ENCODE measurements at regions not wholly inside any gene's neighbourhood (a gene's known extent, or its start where the extent isn't known, plus 50 kb on each side); places are given as distances from the start of the nearest gene placed in this dataset.

DNA sequence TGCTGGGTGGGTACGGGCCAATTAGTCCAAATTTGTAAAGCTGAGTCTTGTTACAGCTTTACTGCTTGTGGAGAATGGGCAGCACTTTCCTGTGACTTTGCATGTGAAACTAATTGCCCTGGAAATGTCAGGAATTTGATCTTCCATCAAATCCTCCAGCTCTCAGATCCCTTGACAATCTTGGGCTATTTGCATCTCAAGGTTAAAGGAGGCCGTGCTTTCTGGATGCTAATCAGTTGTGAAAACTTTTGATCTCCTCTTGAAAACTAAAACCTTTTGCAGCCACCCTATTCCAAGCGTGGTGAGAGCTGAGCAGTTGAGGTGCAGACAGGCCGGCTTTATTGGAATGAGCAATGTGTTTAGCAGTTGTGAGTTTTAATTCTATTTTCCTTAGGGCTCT, 68.0 kb upstream of the CLINT1 start:
- TF ChIP-seq, protein P1, sequence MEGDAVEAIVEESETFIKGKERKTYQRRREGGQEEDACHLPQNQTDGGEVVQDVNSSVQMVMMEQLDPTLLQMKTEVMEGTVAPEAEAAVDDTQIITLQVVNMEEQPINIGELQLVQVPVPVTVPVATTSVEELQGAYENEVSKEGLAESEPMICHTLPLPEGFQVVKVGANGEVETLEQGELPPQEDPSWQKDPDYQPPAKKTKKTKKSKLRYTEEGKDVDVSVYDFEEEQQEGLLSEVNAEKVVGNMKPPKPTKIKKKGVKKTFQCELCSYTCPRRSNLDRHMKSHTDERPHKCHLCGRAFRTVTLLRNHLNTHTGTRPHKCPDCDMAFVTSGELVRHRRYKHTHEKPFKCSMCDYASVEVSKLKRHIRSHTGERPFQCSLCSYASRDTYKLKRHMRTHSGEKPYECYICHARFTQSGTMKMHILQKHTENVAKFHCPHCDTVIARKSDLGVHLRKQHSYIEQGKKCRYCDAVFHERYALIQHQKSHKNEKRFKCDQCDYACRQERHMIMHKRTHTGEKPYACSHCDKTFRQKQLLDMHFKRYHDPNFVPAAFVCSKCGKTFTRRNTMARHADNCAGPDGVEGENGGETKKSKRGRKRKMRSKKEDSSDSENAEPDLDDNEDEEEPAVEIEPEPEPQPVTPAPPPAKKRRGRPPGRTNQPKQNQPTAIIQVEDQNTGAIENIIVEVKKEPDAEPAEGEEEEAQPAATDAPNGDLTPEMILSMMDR (IDR thresholded peaks at IDR 0.05), result no peak
- TF ChIP-seq POLR2A (IDR thresholded peaks at IDR 0.05), result no peak
